ENCODE measurements at regions not wholly inside any gene's neighbourhood (a gene's known extent, or its start where the extent isn't known, plus 50 kb on each side); places are given as distances from the start of the nearest gene placed in this dataset.

GRCh38 chr10:120204877-120205276 is 252.2 kb upstream of the PLPP4 start:
- Histone ChIP-seq H2AFZ (no peak overlapping the region), H3K36me3 (ENCODE audit: low read depth) (no peaks in the 10 kb centered on the region), H3K4me2 (no peak overlapping the region), H3K9me2 (ENCODE audit: insufficient read depth) (no peaks in the 10 kb centered on the region), H3K79me2 (ENCODE audit: low read depth) (no peaks in the 10 kb centered on the region), H3F3A (ENCODE audit: insufficient read depth, low read depth) (no peaks in the 10 kb centered on the region), H3K4me3 (no peak overlapping the region), H3K4me1 (replicated peaks; ENCODE audit: insufficient read depth) (no peaks in the 10 kb centered on the region), H4K20me1 (ENCODE audit: insufficient read depth) (no peaks in the 10 kb centered on the region), H3K27ac (no peak overlapping the region), H3K27me3 (ENCODE audit: insufficient read depth, low read depth) (peaks cover 4% of the 10 kb centered on the region; the same call in 1 of the 2 replicates), H3K9me3 (ENCODE audit: insufficient read depth, low read depth) (no peaks in the 10 kb centered on the region)
- DNase-seq = no peak
- intact Hi-C loops (cut with micrococcal nuclease; ENCODE audit: unreplicated experiment) = no loop called here
- TF ChIP-seq CTCF (conservative IDR thresholded peaks at IDR 0.05) = no peak
- ChIA-PET CTCF (no interaction called here), POLR2A (ENCODE audit: unreplicated experiment) (no interaction called here)
- no TSS peak for BruUV-seq (replicated peaks)

- no peaks in the 10 kb centered on the region for H3K4me1 ChIP-seq (replicated peaks; ENCODE audit: insufficient read depth)
- POLR2A ChIA-PET (ENCODE audit: unreplicated experiment) = no interaction called here
- CTCF ChIA-PET = no interaction called here
- no peaks in the 10 kb centered on the region for H3K9me3 ChIP-seq (ENCODE audit: insufficient read depth, low read depth)
- H3K27ac ChIP-seq = no peak overlapping the region
- no peaks in the 10 kb centered on the region for H3K9me2 ChIP-seq (ENCODE audit: insufficient read depth)
- no peak for TF ChIP-seq CTCF (conservative IDR thresholded peaks at IDR 0.05)
- no peak for TF ChIP-seq EZH2 (IDR thresholded peaks at IDR 0.05; ENCODE audit: low read depth)
- H3K79me2 ChIP-seq (ENCODE audit: low read depth) = no peaks in the 10 kb centered on the region
- no TSS peak for BruUV-seq (replicated peaks)
- H3K36me3 ChIP-seq (ENCODE audit: low read depth) = no peaks in the 10 kb centered on the region
- intact Hi-C loops (cut with micrococcal nuclease; ENCODE audit: unreplicated experiment) = no loop called here
- no peaks in the 10 kb centered on the region for H4K20me1 ChIP-seq (ENCODE audit: insufficient read depth)
- no peak overlapping the region for H2AFZ ChIP-seq
- no peak for DNase-seq
- H3F3A ChIP-seq (ENCODE audit: insufficient read depth, low read depth) = no peaks in the 10 kb centered on the region
- no peak overlapping the region for H3K4me3 ChIP-seq
- H3K27me3 ChIP-seq (ENCODE audit: insufficient read depth, low read depth) = peaks cover 4% of the 10 kb centered on the region; the same call in 1 of the 2 replicates
- H3K4me2 ChIP-seq = no peak overlapping the region
Observed at GRCh38 chr10:120205368-120206018, 251.5 kb upstream of the PLPP4 start.

GRCh38 chr10:120208488-120208887 is 248.5 kb upstream of the PLPP4 start:
- Histone ChIP-seq H3K4me2 (no peak overlapping the region), H3K9me3 (ENCODE audit: insufficient read depth, low read depth) (no peaks in the 10 kb centered on the region), H4K20me1 (ENCODE audit: insufficient read depth) (no peaks in the 10 kb centered on the region), H3K27me3 (ENCODE audit: insufficient read depth, low read depth) (peaks cover 4% of the 10 kb centered on the region; the same call in 1 of the 2 replicates), H2AFZ (no peak overlapping the region), H3K79me2 (ENCODE audit: low read depth) (no peaks in the 10 kb centered on the region), H3K36me3 (ENCODE audit: low read depth) (no peaks in the 10 kb centered on the region), H3F3A (ENCODE audit: insufficient read depth, low read depth) (no peaks in the 10 kb centered on the region), H3K9me2 (ENCODE audit: insufficient read depth) (no peaks in the 10 kb centered on the region), H3K4me1 (replicated peaks; ENCODE audit: insufficient read depth) (no peaks in the 10 kb centered on the region), H3K4me3 (no peak overlapping the region), H3K27ac (no peak overlapping the region)
- intact Hi-C loops (cut with micrococcal nuclease; ENCODE audit: unreplicated experiment) = no loop called here
- DNase-seq = no peak
- CTCF ChIA-PET = no interaction called here
- BruUV-seq (replicated peaks) = no TSS peak
- POLR2A ChIA-PET (ENCODE audit: unreplicated experiment) = no interaction called here
- TF ChIP-seq EZH2 (IDR thresholded peaks at IDR 0.05; ENCODE audit: low read depth) (no peak), CTCF (conservative IDR thresholded peaks at IDR 0.05) (no peak)
